Fibroblast of mammary gland (primary cell): ENCODE measurements at regions not wholly inside any gene's neighbourhood (a gene's known extent, or its start where the extent isn't known, plus 50 kb on each side); places are given as distances from the start of the nearest gene placed in this dataset.

Experiments used
- DNase-seq: peaks from one replicate; pipeline ENCODE4 v3.0.0-alpha.2; 2010; ENCODE audit warnings: low read depth
- H3K4me3 ChIP-seq: 2 replicates; pipeline ENCODE4 v1.5.1; 2011; ENCODE audit warnings: low read depth, mild to moderate bottlenecking, low read length, moderate library complexity; ENCODE audit not compliant: control insufficient read depth
- CTCF ChIP-seq: conservative IDR thresholded peaks from 2 replicates; pipeline ENCODE4 v1.5.1; 2011; ENCODE audit warnings: low read depth, low read length, inconsistent platforms; ENCODE audit not compliant: control insufficient read depth, insufficient read depth

- no peak for DNase-seq
- no peak for TF ChIP-seq CTCF
- no peak overlapping the region for H3K4me3 ChIP-seq
Observed at GRCh38 chr5:89371646-89372045, 488.7 kb upstream of the MEF2C start.

GRCh38 chr5:89359046-89359445, 476.1 kb upstream of the MEF2C start:
- DNase-seq = no peak
- H3K4me3 ChIP-seq = no peak overlapping the region
- no peak for TF ChIP-seq CTCF

GRCh38 chr5:89353837-89354551, 471.0 kb upstream of the MEF2C start:
- no peak overlapping the region for H3K4me3 ChIP-seq
- no peak for TF ChIP-seq CTCF
- no peak for DNase-seq

GRCh38 chr5:89351975-89352374, 469.0 kb upstream of the MEF2C start:
- H3K4me3 ChIP-seq = no peak overlapping the region
- TF ChIP-seq CTCF = no peak
- DNase-seq = peak; percentile 38

GRCh38 chr5:89351222-89351621, 468.2 kb upstream of the MEF2C start:
- DNase-seq = peak; percentile 91
- H3K4me3 ChIP-seq = no peak overlapping the region
- TF ChIP-seq CTCF = no peak

- no peak for TF ChIP-seq CTCF
- no peak overlapping the region for H3K4me3 ChIP-seq
- no peak for DNase-seq
Observed at GRCh38 chr5:89350684-89351083, 467.7 kb upstream of the MEF2C start.
